GM23338 (cell line): ENCODE measurements at regions not wholly inside any gene's neighbourhood (a gene's known extent, or its start where the extent isn't known, plus 50 kb on each side); places are given as distances from the start of the nearest gene placed in this dataset.

Experiments used
- TF ChIP-seq, protein P1 (sequence below), 2 experiments: fragments of 200-600 bp in 1 of 2; sonication (generic) in 1 of 2; conservative IDR thresholded peaks; 2 replicates each; pipeline versions ENCODE4 v1.5.1 to v1.6.1; 2016 to 2017; ENCODE audit warnings: antibody characterized with exemption in 2 of 2, low read depth in 2 of 2, mild to moderate bottlenecking in 2 of 2, moderate library complexity in 1 of 2
- TF ChIP-seq, protein P2 (sequence below): IDR thresholded peaks from 2 replicates; pipeline ENCODE4 v1.6.1; 2016; ENCODE audit warnings: antibody characterized with exemption

DNA sequence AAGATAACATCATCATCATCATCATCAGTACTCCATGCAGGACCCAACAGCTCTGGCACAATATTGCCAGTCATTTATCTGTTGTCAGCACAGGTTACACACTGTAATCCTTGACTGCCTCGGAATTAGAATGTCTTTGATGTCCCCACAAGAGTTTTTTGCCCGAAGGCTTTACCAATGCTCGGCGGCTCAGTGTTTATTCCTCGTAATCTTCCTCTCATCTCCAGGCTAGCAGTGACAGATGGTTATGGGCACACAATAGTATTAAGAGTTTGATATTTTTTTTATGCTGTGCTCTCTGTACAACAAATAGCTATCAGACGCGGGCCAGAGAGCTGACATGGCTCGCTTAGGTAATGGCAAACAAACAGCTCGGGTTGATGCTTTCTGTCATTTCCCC is 515.2 kb downstream of the ZEB2 start:
- TF ChIP-seq, protein P1, sequence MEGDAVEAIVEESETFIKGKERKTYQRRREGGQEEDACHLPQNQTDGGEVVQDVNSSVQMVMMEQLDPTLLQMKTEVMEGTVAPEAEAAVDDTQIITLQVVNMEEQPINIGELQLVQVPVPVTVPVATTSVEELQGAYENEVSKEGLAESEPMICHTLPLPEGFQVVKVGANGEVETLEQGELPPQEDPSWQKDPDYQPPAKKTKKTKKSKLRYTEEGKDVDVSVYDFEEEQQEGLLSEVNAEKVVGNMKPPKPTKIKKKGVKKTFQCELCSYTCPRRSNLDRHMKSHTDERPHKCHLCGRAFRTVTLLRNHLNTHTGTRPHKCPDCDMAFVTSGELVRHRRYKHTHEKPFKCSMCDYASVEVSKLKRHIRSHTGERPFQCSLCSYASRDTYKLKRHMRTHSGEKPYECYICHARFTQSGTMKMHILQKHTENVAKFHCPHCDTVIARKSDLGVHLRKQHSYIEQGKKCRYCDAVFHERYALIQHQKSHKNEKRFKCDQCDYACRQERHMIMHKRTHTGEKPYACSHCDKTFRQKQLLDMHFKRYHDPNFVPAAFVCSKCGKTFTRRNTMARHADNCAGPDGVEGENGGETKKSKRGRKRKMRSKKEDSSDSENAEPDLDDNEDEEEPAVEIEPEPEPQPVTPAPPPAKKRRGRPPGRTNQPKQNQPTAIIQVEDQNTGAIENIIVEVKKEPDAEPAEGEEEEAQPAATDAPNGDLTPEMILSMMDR (conservative IDR thresholded peaks at IDR 0.05; ENCODE audit: low read depth in 2 of 2), result no peak
- TF ChIP-seq, protein P2, sequence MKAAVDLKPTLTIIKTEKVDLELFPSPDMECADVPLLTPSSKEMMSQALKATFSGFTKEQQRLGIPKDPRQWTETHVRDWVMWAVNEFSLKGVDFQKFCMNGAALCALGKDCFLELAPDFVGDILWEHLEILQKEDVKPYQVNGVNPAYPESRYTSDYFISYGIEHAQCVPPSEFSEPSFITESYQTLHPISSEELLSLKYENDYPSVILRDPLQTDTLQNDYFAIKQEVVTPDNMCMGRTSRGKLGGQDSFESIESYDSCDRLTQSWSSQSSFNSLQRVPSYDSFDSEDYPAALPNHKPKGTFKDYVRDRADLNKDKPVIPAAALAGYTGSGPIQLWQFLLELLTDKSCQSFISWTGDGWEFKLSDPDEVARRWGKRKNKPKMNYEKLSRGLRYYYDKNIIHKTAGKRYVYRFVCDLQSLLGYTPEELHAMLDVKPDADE, result no peak
